ENCODE measurements at regions not wholly inside any gene's neighbourhood (a gene's known extent, or its start where the extent isn't known, plus 50 kb on each side); places are given as distances from the start of the nearest gene placed in this dataset.
"Not testable (repeated sequence)": the region's sequence is repeated elsewhere in the genome, so short reads cannot be mapped to it uniquely, and the experiment has no call there.

GRCh38 chr7:80298201-80298600 lies 163.6 kb downstream of the GNAI1 start:
- TF ChIP-seq CTCF (IDR thresholded peaks at IDR 0.05) (no peak), ZFX (IDR thresholded peaks at IDR 0.05; ENCODE audit: borderline replicate concordance) (no peak)
- H3K27ac ChIP-seq: no peak overlapping the region

- H3K27ac ChIP-seq: no peak overlapping the region
- TF ChIP-seq ZFX (IDR thresholded peaks at IDR 0.05; ENCODE audit: borderline replicate concordance) (no peak), CTCF (IDR thresholded peaks at IDR 0.05) (no peak)
Measured at GRCh38 chr7:80294346-80294745, 159.7 kb downstream of the GNAI1 start.

- not testable (repeated sequence) for H3K27ac ChIP-seq
Measured at GRCh38 chr7:80292634-80293033, 158.0 kb downstream of the GNAI1 start.

GRCh38 chr7:80288175-80289122 lies 153.8 kb downstream of the GNAI1 start:
- no peak overlapping the region for H3K27ac ChIP-seq
- TF ChIP-seq ZFX (IDR thresholded peaks at IDR 0.05; ENCODE audit: borderline replicate concordance) (no peak), CTCF (IDR thresholded peaks at IDR 0.05) (no peak)

GRCh38 chr7:80287400-80288174 lies 153.0 kb downstream of the GNAI1 start:
- TF ChIP-seq CTCF (IDR thresholded peaks at IDR 0.05) (no peak), ZFX (IDR thresholded peaks at IDR 0.05; ENCODE audit: borderline replicate concordance) (no peak)
- no peak overlapping the region for H3K27ac ChIP-seq

GRCh38 chr7:80286611-80287010 lies 152.0 kb downstream of the GNAI1 start:
- TF ChIP-seq ZFX (IDR thresholded peaks at IDR 0.05; ENCODE audit: borderline replicate concordance) (no peak), CTCF (IDR thresholded peaks at IDR 0.05) (no peak)
- H3K27ac ChIP-seq: no peak overlapping the region

- no peak overlapping the region for H3K27ac ChIP-seq
- TF ChIP-seq CTCF (IDR thresholded peaks at IDR 0.05): no peak
- no peak for TF ChIP-seq ZFX (IDR thresholded peaks at IDR 0.05; ENCODE audit: borderline replicate concordance)
Measured at GRCh38 chr7:80284855-80285254, 150.2 kb downstream of the GNAI1 start.
